Activated CD4-positive, alpha-beta T cell treated with anti-CD3 and anti-CD28 coated beads for 36 hours (primary cell): ENCODE measurements at regions not wholly inside any gene's neighbourhood (a gene's known extent, or its start where the extent isn't known, plus 50 kb on each side); places are given as distances from the start of the nearest gene placed in this dataset.

ENCODE experiments used
- ATAC-seq: fragments of 200-7000 bp; cut with Tn5 transposase; one replicate; pipeline ENCODE4 v1.10.0; 2021; ENCODE audit warnings: mild to moderate bottlenecking, moderate library complexity
- CTCF ChIA-PET: fragments of 350-600 bp; sonication (Branson Sonifier 250); formaldehyde crosslinking; loops from one replicate; lab custom pipeline; 2021; ENCODE audit warnings: antibody characterized with exemption; lab: Charles Lee
- POLR2A ChIA-PET: fragments of 350-600 bp; sonication (Branson Sonifier 250); formaldehyde crosslinking; loops from one replicate; lab custom pipeline; 2021; ENCODE audit warnings: antibody characterized with exemption, inconsistent platforms; lab: Charles Lee
- DNase-seq: peaks from one replicate; pipeline ENCODE4 v3.0.0-alpha.2; 2020
- H3K27ac Mint-ChIP-seq: one replicate; pipeline ENCODE4 v1.8.0; 2021; ENCODE audit warnings: mixed read lengths
- H3K27me3 Mint-ChIP-seq: one replicate; pipeline ENCODE4 v1.8.0; 2021; ENCODE audit warnings: mixed read lengths
- H3K36me3 Mint-ChIP-seq: one replicate; pipeline ENCODE4 v1.8.0; 2021; ENCODE audit warnings: low read depth, mixed read lengths
- H3K4me1 Mint-ChIP-seq: one replicate; pipeline ENCODE4 v1.8.0; 2021; ENCODE audit warnings: mixed read lengths
- H3K4me3 Mint-ChIP-seq: one replicate; pipeline ENCODE4 v1.8.0; 2021; ENCODE audit warnings: mild to moderate bottlenecking, moderate library complexity, mixed read lengths
- H3K9me3 Mint-ChIP-seq: one replicate; pipeline ENCODE4 v1.8.0; 2021; ENCODE audit warnings: low read depth, mixed read lengths
- intact Hi-C, 2 experiments: fragments of 100-400 bp; cut with DNase I in 1 of 2; cut with micrococcal nuclease in 1 of 2; formaldehyde crosslinking; loops; one replicate each; pipeline versions ENCODE4 v1.14.2 to v1.15.1; 2022 to 2024; cut with DNase I, micrococcal nuclease

- DNase-seq (no peak), ATAC-seq (no peak)
- ChIA-PET CTCF (interaction anchor here (0.8 kb wide), 1 partner anchor 367 kb away, joined by 3 read pairs; no protein-coding TSS in a partner anchor), POLR2A (no interaction called here)
- H3K36me3 Mint-ChIP-seq, result no peaks in the 10 kb centered on the region
- intact Hi-C loops, result no loop called here
- H3K27me3 Mint-ChIP-seq, result peaks cover 2% of the 10 kb centered on the region
- no peaks in the 10 kb centered on the region for H3K9me3 Mint-ChIP-seq
- no peaks in the 10 kb centered on the region for H3K4me1 Mint-ChIP-seq
- no peak overlapping the region for H3K4me3 Mint-ChIP-seq
- H3K27ac Mint-ChIP-seq, result no peak overlapping the region
These were observed 254.3 kb upstream of the AGA start for GRCh38 chr4:177696438-177696966.

GRCh38 chr4:177699365-177700213 lies 257.4 kb upstream of the AGA start:
- H3K36me3 Mint-ChIP-seq, result no peaks in the 10 kb centered on the region
- H3K27me3 Mint-ChIP-seq, result peaks cover 1% of the 10 kb centered on the region
- H3K9me3 Mint-ChIP-seq, result no peaks in the 10 kb centered on the region
- ChIA-PET POLR2A (no interaction called here), CTCF (interaction anchor here (2.0 kb wide), 1 partner anchor 10 kb away, joined by 5 read pairs; no protein-coding TSS in a partner anchor)
- ATAC-seq, result no peak
- H3K4me1 Mint-ChIP-seq, result no peaks in the 10 kb centered on the region
- intact Hi-C loops, result no loop called here
- H3K27ac Mint-ChIP-seq, result no peak overlapping the region
- H3K4me3 Mint-ChIP-seq, result no peak overlapping the region
- DNase-seq, result no peak

- Mint-ChIP-seq H3K4me3 (no peak overlapping the region), H3K4me1 (no peaks in the 10 kb centered on the region), H3K36me3 (no peaks in the 10 kb centered on the region), H3K27me3 (peaks cover 1% of the 10 kb centered on the region), H3K9me3 (no peaks in the 10 kb centered on the region), H3K27ac (no peak overlapping the region)
- ATAC-seq, result no peak
- no peak for DNase-seq
- ChIA-PET CTCF (no interaction called here), POLR2A (no interaction called here)
- intact Hi-C loops, result no loop called here
These were observed 264.7 kb upstream of the AGA start for GRCh38 chr4:177706916-177707315.

GRCh38 chr4:177713454-177713853 lies 271.2 kb upstream of the AGA start:
- no peak for DNase-seq
- no peak for ATAC-seq
- H3K9me3 Mint-ChIP-seq, result no peaks in the 10 kb centered on the region
- ChIA-PET CTCF (no interaction called here), POLR2A (no interaction called here)
- H3K4me3 Mint-ChIP-seq, result no peak overlapping the region
- no peaks in the 10 kb centered on the region for H3K27me3 Mint-ChIP-seq
- H3K4me1 Mint-ChIP-seq, result no peaks in the 10 kb centered on the region
- H3K27ac Mint-ChIP-seq, result no peak overlapping the region
- intact Hi-C loops, result no loop called here
- no peaks in the 10 kb centered on the region for H3K36me3 Mint-ChIP-seq

GRCh38 chr4:177717407-177717806 lies 275.2 kb upstream of the AGA start:
- H3K4me3 Mint-ChIP-seq, result no peak overlapping the region
- CTCF ChIA-PET, result no interaction called here
- H3K27ac Mint-ChIP-seq, result no peak overlapping the region
- no peaks in the 10 kb centered on the region for H3K9me3 Mint-ChIP-seq
- intact Hi-C loops, result no loop called here
- H3K27me3 Mint-ChIP-seq, result peaks cover 2% of the 10 kb centered on the region
- POLR2A ChIA-PET, result no interaction called here
- ATAC-seq (no peak), DNase-seq (no peak)
- no peaks in the 10 kb centered on the region for H3K36me3 Mint-ChIP-seq
- H3K4me1 Mint-ChIP-seq, result no peaks in the 10 kb centered on the region

- ATAC-seq (no peak), DNase-seq (no peak)
- H3K36me3 Mint-ChIP-seq, result no peaks in the 10 kb centered on the region
- H3K27me3 Mint-ChIP-seq, result peaks cover 2% of the 10 kb centered on the region
- CTCF ChIA-PET, result no interaction called here
- H3K27ac Mint-ChIP-seq, result no peak overlapping the region
- H3K4me3 Mint-ChIP-seq, result no peak overlapping the region
- POLR2A ChIA-PET, result no interaction called here
- no peaks in the 10 kb centered on the region for H3K4me1 Mint-ChIP-seq
- intact Hi-C loops, result no loop called here
- H3K9me3 Mint-ChIP-seq, result no peaks in the 10 kb centered on the region
These were observed 276.3 kb upstream of the AGA start for GRCh38 chr4:177718514-177718913.

GRCh38 chr4:177726111-177726510 lies 283.9 kb upstream of the AGA start:
- CTCF ChIA-PET, result no interaction called here
- Mint-ChIP-seq H3K4me3 (no peak overlapping the region), H3K27me3 (no peaks in the 10 kb centered on the region), H3K9me3 (no peaks in the 10 kb centered on the region), H3K4me1 (no peaks in the 10 kb centered on the region), H3K36me3 (no peaks in the 10 kb centered on the region), H3K27ac (no peak overlapping the region)
- intact Hi-C loops, result no loop called here
- DNase-seq (no peak), ATAC-seq (no peak)
- POLR2A ChIA-PET, result interaction anchor here (0.7 kb wide), 1 partner anchor 57 kb away, joined by 3 read pairs; no protein-coding TSS in a partner anchor

- ChIA-PET CTCF (interaction anchor here (1.2 kb wide), 1 partner anchor 61 kb away, joined by 3 read pairs; no protein-coding TSS in a partner anchor), POLR2A (no interaction called here)
- DNase-seq, result no peak
- Mint-ChIP-seq H3K27me3 (no peaks in the 10 kb centered on the region), H3K4me3 (no peak overlapping the region), H3K4me1 (no peaks in the 10 kb centered on the region), H3K9me3 (no peaks in the 10 kb centered on the region), H3K27ac (no peak overlapping the region), H3K36me3 (no peaks in the 10 kb centered on the region)
- intact Hi-C loops, result no loop called here
- ATAC-seq, result no peak
These were observed 286.3 kb upstream of the AGA start for GRCh38 chr4:177728361-177729152.

GRCh38 chr4:177729681-177730080 lies 287.4 kb upstream of the AGA start:
- CTCF ChIA-PET, result interaction anchor here (1.2 kb wide), 1 partner anchor 62 kb away, joined by 3 read pairs; no protein-coding TSS in a partner anchor
- no peak for ATAC-seq

GRCh38 chr4:177737387-177737940 lies 295.2 kb upstream of the AGA start:
- intact Hi-C loops, result no loop called here
- no peak for ATAC-seq
- ChIA-PET CTCF (no interaction called here), POLR2A (no interaction called here)
- Mint-ChIP-seq H3K36me3 (no peaks in the 10 kb centered on the region), H3K27me3 (peaks cover 6% of the 10 kb centered on the region), H3K4me3 (no peak overlapping the region), H3K4me1 (peaks cover 2% of the 10 kb centered on the region), H3K9me3 (peaks cover 2% of the 10 kb centered on the region), H3K27ac (no peak overlapping the region)
- DNase-seq, result no peak

More at GRCh38 chr4:177729681-177730080, 287.4 kb upstream of the AGA start:
- peaks cover 2% of the 10 kb centered on the region for H3K9me3 Mint-ChIP-seq
- peaks cover 4% of the 10 kb centered on the region for H3K27me3 Mint-ChIP-seq
- H3K4me3 Mint-ChIP-seq, result no peak overlapping the region
- H3K27ac Mint-ChIP-seq, result no peak overlapping the region
- no peak for DNase-seq
- no peaks in the 10 kb centered on the region for H3K36me3 Mint-ChIP-seq
- H3K4me1 Mint-ChIP-seq, result no peaks in the 10 kb centered on the region
- intact Hi-C loops, result no loop called here
- POLR2A ChIA-PET, result no interaction called here

GRCh38 chr4:177740563-177740962 lies 298.3 kb upstream of the AGA start:
- Mint-ChIP-seq H3K4me1 (peaks cover 2% of the 10 kb centered on the region), H3K4me3 (no peak overlapping the region), H3K27me3 (peaks cover 2% of the 10 kb centered on the region), H3K36me3 (no peaks in the 10 kb centered on the region), H3K9me3 (no peaks in the 10 kb centered on the region), H3K27ac (no peak overlapping the region)
- POLR2A ChIA-PET, result no interaction called here
- DNase-seq, result no peak
- peak; percentile 65 for ATAC-seq
- CTCF ChIA-PET, result no interaction called here
- intact Hi-C loops, result no loop called here
